Liver (tissue), 8 donors: ENCODE measurements at regions not wholly inside any gene's neighbourhood (a gene's known extent, or its start where the extent isn't known, plus 50 kb on each side); places are given as distances from the start of the nearest gene placed in this dataset.

Source experiments
- DNase-seq: peaks from one replicate; pipeline ENCODE4 v3.0.0-alpha.2; 2017; ENCODE audit warnings: low spot score
- H3K27ac ChIP-seq, 2 donors: one replicate each; pipeline ENCODE4 v1.7.0; 2013; ENCODE audit warnings: inconsistent platforms in 2 of 2, low read length in 2 of 2, control low read depth in 1 of 2, low read depth in 1 of 2, mild to moderate bottlenecking in 1 of 2
- H3K27me3 ChIP-seq, 4 donors: one replicate each; pipeline versions ENCODE4 v1.6.1 to v1.7.0; 2013; ENCODE audit warnings: low read length in 3 of 4, inconsistent platforms in 1 of 4, mild to moderate bottlenecking in 1 of 4, moderate library complexity in 1 of 4; ENCODE audit not compliant: control insufficient read depth in 4 of 4, insufficient read depth in 4 of 4
- H3K36me3 ChIP-seq, 4 donors: one replicate each; pipeline versions ENCODE4 v1.6.1 to v1.7.0; 2013; ENCODE audit warnings: low read length in 3 of 4, mild to moderate bottlenecking in 3 of 4, low read depth in 1 of 4, moderate library complexity in 1 of 4; ENCODE audit not compliant: control insufficient read depth in 4 of 4, insufficient read depth in 3 of 4
- H3K4me1 ChIP-seq, 4 donors: one replicate each; pipeline versions ENCODE4 v1.6.1 to v1.7.0; 2013; ENCODE audit warnings: low read length in 3 of 4, mild to moderate bottlenecking in 3 of 4, moderate library complexity in 1 of 4; ENCODE audit not compliant: control insufficient read depth in 4 of 4, insufficient read depth in 4 of 4
- H3K4me3 ChIP-seq, 3 donors: one replicate each; pipeline versions ENCODE4 v1.6.1 to v1.7.0; 2013; ENCODE audit warnings: low read length in 3 of 3, control low read depth in 1 of 3, low read depth in 1 of 3, mild to moderate bottlenecking in 1 of 3
- H3K9ac ChIP-seq, 2 donors: one replicate each; pipeline ENCODE4 v1.7.0; 2013; ENCODE audit warnings: low read length in 2 of 2, mild to moderate bottlenecking in 2 of 2, moderate library complexity in 2 of 2, control low read depth in 1 of 2, low read depth in 1 of 2
- H3K9me3 ChIP-seq, 4 donors: one replicate each; pipeline versions ENCODE4 v1.6.1 to v1.7.0; 2013; ENCODE audit warnings: low read length in 3 of 4; ENCODE audit not compliant: control insufficient read depth in 4 of 4
- ATF3 ChIP-seq: IDR thresholded peaks from 2 replicates; pipeline ENCODE4 v1.6.1; 2016; ENCODE audit warnings: antibody characterized with exemption
- CTCF ChIP-seq: fragments of 150-350 bp; IDR thresholded peaks from 2 replicates; pipeline ENCODE4 v1.5.1; 2017; ENCODE audit warnings: improper control_type of control experiment, low read depth, low read length; ENCODE audit not compliant: missing input control
- FOXA1 ChIP-seq: IDR thresholded peaks from 2 replicates; pipeline ENCODE4 v1.6.1; 2016; ENCODE audit warnings: antibody characterized with exemption
- HNF4A ChIP-seq, 2 donors: conservative IDR thresholded peaks; 2 replicates each; pipeline ENCODE4 v1.6.1; 2016; ENCODE audit warnings: antibody characterized with exemption in 2 of 2, mild to moderate bottlenecking in 2 of 2
- RXRA ChIP-seq, 2 donors: IDR thresholded peaks; 2 replicates each; pipeline ENCODE4 v1.6.1; 2017 to 2018; ENCODE audit warnings: antibody characterized with exemption in 2 of 2, mild to moderate bottlenecking in 1 of 2
- TAF1 ChIP-seq: conservative IDR thresholded peaks from 2 replicates; pipeline ENCODE4 v1.6.1; 2016; ENCODE audit warnings: antibody characterized with exemption, mild to moderate bottlenecking
- ZBTB33 ChIP-seq: IDR thresholded peaks from 2 replicates; pipeline ENCODE4 v1.6.1; 2016; ENCODE audit warnings: antibody characterized with exemption
- WGBS: extraction: QIAGEN DNeasy Blood & Tissue Kit; methylation state at CpG from one replicate; pipeline ENCODE4 v1.1.7; 2013; 5-methylcytosine and 5-hydroxymethylcytosine counted together
- TF ChIP-seq, protein P1 (sequence below): IDR thresholded peaks from 2 replicates; pipeline ENCODE4 v1.6.1; 2016; ENCODE audit warnings: antibody characterized with exemption, mild to moderate bottlenecking
- donor health status: healthy.
- donor health status: healthy.
- donor health status: healthy.
- donor health status: healthy.
- donor health status: healthy.

GRCh38 chr12:27178255-27178654 lies 65.8 kb upstream of the STK38L start:
- H3K27me3 ChIP-seq: no peaks in the 10 kb centered on the region
- 94% methylated on average over 1 of the region's 1 CpG for WGBS
- H3K4me1 ChIP-seq: no peaks in the 10 kb centered on the region
- DNase-seq: no peak
- H3K9me3 ChIP-seq: no peaks in the 10 kb centered on the region
- H3K9ac ChIP-seq: no peak overlapping the region
- no peak overlapping the region for H3K4me3 ChIP-seq
- no peak for TF ChIP-seq ATF3
- TF ChIP-seq ZBTB33: no peak
- TF ChIP-seq FOXA1: no peak
- H3K36me3 ChIP-seq: no peaks in the 10 kb centered on the region
- no peak overlapping the region for H3K27ac ChIP-seq

- TF ChIP-seq, protein P1, sequence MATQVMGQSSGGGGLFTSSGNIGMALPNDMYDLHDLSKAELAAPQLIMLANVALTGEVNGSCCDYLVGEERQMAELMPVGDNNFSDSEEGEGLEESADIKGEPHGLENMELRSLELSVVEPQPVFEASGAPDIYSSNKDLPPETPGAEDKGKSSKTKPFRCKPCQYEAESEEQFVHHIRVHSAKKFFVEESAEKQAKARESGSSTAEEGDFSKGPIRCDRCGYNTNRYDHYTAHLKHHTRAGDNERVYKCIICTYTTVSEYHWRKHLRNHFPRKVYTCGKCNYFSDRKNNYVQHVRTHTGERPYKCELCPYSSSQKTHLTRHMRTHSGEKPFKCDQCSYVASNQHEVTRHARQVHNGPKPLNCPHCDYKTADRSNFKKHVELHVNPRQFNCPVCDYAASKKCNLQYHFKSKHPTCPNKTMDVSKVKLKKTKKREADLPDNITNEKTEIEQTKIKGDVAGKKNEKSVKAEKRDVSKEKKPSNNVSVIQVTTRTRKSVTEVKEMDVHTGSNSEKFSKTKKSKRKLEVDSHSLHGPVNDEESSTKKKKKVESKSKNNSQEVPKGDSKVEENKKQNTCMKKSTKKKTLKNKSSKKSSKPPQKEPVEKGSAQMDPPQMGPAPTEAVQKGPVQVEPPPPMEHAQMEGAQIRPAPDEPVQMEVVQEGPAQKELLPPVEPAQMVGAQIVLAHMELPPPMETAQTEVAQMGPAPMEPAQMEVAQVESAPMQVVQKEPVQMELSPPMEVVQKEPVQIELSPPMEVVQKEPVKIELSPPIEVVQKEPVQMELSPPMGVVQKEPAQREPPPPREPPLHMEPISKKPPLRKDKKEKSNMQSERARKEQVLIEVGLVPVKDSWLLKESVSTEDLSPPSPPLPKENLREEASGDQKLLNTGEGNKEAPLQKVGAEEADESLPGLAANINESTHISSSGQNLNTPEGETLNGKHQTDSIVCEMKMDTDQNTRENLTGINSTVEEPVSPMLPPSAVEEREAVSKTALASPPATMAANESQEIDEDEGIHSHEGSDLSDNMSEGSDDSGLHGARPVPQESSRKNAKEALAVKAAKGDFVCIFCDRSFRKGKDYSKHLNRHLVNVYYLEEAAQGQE: no peak
- TF ChIP-seq CTCF (no peak), HNF4A (conservative IDR thresholded peaks at IDR 0.05) (no peak), FOXA1 (no peak), TAF1 (no peak), RXRA (IDR thresholded peaks at IDR 0.05) (no peak)
- Histone ChIP-seq H3K27me3 (no peaks in the 10 kb centered on the region), H3K4me1 (no peaks in the 10 kb centered on the region), H3K27ac (no peak overlapping the region), H3K9ac (no peak overlapping the region), H3K9me3 (no peaks in the 10 kb centered on the region), H3K4me3 (no peak overlapping the region), H3K36me3 (no peaks in the 10 kb centered on the region)
- no peak for DNase-seq
- 85% methylated on average over 2 of the region's 2 CpGs for WGBS
Observed at GRCh38 chr12:27178723-27179399, 65.2 kb upstream of the STK38L start.
